Hematopoietic multipotent progenitor cell treated with erythropoietin and hydrocortisone succinate and interleukin-3 and kit ligand, for 6 days (in vitro differentiated cells): ENCODE measurements at regions not wholly inside any gene's neighbourhood (a gene's known extent, or its start where the extent isn't known, plus 50 kb on each side); places are given as distances from the start of the nearest gene placed in this dataset.

Experiments
- DNase-seq: peaks from one replicate; pipeline ENCODE4 v3.0.0-alpha.2; 2015

DNA sequence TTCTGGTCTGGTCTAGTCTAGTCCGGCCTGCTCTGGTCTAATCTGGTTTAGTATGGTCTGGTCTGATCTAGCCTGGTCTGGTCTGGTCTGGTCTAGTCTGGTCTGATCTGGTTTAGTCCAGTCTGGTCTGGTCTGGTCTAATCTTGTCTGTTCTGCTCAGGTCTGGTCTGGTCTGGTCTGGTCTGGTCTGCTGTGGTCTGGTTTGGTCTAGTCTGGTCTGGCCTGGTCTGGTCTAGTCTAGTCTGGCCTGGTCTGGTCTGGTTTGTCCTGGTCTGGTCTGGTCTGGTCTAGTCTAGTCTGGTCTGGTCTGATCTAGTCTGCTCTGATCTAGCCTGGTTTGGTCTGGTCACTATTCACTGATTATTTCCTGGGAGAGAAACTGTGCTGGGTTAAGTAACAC lies 84.1 kb upstream of the PRR23E start:
- no peak for DNase-seq

DNA sequence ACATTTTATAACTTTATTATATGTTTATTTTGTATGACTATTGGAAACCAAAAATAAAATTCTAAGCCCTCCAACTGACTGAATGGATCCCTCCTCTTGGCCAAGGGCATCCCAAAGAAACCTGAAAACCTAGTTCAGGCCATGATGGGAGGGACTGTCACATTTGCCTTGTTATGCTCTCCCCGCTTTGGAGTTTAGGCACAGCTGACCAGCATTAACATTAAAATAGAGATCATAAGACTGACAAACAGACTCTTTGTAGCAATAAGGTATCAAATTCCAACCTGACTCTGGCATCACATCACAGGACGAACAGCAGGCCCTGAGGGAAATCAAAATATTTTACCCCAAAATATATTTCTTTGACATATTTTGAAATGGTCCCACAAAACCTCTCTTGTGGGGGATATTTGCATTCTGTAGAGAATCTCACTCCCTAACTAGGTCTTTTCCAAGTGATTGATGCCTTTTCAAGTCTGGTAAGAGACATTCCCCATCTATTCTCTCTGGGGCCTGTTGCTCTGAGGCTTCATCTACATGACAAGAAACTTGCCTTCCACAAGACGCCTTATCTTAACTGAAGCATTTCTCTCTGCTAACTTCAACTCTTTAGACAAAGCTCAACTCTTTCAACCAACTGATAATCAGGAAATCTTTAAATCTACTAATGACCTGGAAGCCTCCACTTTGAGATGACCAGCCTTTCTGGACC lies 81.8 kb upstream of the PRR23E start:
- no peak for DNase-seq

DNA sequence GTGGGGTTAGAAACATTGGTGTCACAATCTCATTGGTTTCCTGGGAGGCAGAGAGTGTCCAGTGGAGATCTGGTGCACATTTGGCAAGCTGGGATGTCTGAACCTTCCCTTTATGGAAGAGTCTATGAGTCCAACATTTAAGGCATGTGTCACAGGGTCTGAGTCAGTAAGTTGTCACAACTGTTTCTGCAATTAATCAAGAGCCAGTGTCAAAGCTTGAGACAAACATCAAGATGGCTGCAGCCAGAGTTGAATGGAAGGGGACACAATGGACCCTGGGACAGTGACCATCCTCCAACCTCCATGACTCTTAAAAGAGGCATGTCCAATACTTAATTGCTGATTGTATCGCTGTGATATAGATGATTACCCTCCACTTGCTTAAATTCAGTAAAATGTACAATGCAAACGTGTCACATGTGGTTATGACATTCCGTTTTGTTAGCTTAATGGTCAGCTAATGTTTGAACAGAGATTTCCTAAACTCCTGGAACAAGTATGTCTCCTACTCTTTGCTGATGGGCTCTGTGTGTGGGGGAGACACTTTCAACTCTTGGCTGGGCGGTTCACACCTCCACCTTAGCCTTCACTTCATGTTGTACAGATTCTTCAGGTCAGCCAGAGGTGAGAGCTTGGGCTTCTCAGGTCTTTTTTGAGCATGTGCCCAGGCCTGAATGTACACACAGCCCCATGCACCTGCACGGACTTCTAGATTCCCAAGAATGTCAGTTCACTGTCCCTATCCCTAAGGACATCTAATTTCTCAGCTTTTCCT lies 79.9 kb upstream of the PRR23E start:
- no peak for DNase-seq

GRCh38 chr3:127113571-127113891 lies 79.4 kb upstream of the PRR23E start:
- no peak for DNase-seq

DNA sequence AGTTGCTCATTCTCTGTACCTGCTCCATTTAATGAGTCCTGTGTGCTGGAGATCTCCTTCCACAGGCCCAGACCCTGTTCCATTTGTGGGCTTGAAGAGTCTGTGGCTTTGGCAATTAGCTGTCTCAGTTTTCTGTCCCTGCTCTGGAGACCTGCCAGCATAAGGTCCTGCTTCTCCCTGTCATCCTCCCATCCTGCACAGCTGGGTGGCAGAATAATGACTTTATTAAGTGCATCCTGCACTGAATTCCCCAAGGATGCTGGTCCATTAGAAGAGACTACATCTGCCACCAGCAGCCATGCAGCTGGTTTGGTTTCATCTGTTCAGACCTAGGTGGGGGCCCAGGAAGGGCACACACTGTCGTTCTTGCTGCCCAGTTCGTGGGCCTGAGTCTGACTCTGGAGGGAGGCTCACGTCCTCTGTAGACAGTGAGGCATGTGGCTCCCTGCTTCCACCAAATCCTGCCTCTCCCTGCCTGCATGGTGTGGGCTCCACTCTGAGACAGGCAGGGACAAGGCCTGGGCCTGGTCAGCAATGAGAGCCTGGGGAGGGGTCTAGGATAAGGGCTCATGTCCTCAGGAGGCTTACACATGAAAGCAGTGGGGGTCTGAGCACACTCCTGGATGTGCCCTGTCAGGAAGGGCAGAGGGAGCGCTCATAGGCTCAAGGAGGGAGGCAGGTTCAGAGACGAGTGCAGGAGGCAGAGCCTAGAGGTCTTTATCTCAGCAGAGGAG lies 78.4 kb upstream of the PRR23E start:
- DNase-seq, result no peak

DNA sequence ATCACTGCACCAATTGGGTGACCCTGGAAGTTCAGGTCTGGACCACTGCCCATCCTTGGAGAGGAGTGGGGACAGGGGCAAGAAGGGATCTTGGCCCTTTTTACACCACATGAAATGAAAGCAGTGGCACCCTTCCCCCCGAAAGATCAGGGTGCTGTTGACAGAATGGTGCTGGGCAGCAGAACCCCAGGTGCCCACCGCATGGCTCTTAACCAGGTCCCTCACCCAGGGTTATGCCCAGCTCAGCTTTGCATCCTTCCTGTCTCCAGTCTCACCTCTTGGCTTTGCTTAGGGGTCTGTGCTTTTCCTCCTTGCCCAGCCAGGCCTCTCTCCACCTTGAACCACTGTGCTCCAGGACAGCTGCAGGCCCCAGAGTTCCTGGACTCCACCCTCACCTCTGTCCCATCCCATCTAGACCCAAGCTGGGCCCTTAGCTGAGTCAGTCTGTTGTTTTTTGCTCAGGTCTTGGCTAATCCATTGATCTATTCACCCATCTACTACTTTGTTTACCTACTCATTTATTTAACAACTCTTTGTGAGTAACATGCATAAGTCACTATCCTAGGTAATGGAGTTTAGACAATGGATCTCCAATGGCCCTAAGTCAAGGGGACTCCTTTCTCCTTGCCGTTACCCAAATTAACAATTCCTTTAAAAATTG lies 77.1 kb upstream of the PRR23E start:
- DNase-seq, result no peak

DNA sequence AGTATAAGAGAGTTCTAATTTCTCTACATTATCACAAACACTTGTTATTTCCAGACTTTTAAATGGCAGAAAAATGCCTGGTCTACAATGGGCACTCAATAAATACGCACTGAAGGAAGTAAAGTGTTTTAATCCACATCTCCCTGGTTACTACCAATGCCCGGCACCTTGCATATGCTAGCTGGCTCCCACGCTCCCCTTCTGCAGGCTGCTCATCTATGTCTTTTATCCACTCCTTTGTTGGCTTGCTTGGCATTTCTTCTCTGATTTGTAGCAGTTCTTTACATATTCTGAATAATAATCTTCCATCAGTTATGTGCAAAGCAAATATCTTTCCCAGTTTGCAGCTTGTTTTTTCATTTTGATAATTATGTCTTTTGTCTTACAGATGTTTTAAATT lies 74.6 kb upstream of the PRR23E start:
- DNase-seq, result no peak

DNA sequence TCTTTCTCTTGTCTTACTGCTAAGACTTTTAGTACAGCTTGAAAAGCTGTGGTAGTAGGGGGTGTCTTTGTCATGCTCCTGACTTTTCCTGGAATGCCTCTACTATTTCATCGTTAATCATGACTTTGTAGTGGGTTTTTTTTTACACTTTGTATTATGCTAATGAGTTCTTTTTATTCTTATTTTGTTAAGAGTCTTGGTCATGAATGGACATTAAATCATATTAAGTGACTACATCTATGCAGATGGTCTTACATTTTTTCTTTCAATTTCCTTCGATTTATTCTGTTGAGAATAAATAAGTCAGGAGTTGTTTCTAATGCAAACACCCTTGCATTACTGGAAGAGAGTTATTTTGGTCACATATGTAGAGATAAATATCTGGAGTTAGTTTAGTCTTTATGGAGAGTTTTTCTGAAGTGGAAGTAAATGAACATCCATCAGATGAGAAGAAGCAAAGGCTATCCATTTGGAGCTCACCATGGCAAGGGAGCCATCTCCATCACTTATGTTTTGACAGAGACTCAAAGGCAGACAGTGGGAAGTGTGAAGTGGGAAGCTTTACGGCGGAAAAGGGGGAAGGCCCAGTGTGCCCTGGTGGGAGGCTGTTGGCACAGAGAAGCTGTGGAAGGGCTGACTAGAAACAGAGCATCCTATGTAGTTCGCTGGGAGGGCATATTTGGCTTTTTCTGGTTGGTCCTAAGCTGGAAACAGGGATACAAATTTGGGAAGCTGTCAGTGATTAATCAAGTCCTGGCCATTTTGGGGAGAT lies 73.1 kb upstream of the PRR23E start:
- no peak for DNase-seq

GRCh38 chr3:127120851-127121647 lies 71.9 kb upstream of the PRR23E start:
- DNase-seq, result no peak

- DNase-seq, result no peak
Observed at GRCh38 chr3:127121885-127122284, 71.0 kb upstream of the PRR23E start.

- no peak for DNase-seq
Observed at GRCh38 chr3:127123533-127123932, 69.4 kb upstream of the PRR23E start.

- no peak for DNase-seq
Observed at GRCh38 chr3:127124120-127124519, 68.8 kb upstream of the PRR23E start.

- DNase-seq, result no peak
Observed at GRCh38 chr3:127131424-127132170, 61.3 kb upstream of the PRR23E start.

GRCh38 chr3:127132876-127133275 lies 60.1 kb upstream of the PRR23E start:
- no peak for DNase-seq

DNA sequence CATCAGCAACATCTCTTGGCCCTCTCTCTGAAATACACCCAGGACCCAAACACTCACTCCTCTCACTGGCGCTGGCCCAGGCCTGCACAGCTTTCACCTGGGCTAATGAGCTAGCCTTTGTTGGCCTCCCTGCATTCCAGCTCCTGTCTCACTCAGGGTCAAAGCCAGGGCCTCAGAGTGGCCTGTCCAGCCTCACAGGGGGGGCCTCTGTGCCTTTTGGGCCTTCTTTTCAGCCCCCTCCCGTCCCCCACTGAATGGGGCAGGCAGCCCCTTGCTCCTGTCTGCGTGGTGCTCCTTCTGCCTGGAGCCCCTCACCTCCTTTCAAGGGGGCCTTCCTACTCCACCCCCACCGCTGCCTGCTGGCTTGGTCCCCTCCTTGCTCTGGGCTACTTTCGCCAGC lies 59.0 kb upstream of the PRR23E start:
- DNase-seq, result no peak

DNA sequence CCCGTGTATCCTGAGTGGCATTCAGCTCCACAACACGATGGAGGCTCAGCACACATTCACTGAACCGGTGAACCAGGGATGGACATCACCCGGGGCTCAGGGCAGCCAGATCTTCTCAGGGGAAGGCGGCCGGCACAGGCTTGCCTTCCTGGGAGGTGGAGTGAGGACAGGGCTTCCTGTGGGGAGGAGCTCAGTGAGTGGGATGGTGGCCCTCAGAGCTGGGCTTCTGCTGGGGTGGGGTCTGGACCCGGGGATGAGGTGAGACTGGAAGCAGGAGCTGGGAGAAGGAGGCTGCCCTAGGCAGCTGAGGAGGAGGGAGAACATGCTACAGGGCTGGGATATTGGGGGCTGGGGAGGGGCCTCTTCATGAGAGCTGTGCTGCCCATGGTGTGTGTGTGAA lies 58.5 kb upstream of the PRR23E start:
- DNase-seq, result no peak

GRCh38 chr3:127134887-127135240 lies 58.1 kb upstream of the PRR23E start:
- no peak for DNase-seq

DNA sequence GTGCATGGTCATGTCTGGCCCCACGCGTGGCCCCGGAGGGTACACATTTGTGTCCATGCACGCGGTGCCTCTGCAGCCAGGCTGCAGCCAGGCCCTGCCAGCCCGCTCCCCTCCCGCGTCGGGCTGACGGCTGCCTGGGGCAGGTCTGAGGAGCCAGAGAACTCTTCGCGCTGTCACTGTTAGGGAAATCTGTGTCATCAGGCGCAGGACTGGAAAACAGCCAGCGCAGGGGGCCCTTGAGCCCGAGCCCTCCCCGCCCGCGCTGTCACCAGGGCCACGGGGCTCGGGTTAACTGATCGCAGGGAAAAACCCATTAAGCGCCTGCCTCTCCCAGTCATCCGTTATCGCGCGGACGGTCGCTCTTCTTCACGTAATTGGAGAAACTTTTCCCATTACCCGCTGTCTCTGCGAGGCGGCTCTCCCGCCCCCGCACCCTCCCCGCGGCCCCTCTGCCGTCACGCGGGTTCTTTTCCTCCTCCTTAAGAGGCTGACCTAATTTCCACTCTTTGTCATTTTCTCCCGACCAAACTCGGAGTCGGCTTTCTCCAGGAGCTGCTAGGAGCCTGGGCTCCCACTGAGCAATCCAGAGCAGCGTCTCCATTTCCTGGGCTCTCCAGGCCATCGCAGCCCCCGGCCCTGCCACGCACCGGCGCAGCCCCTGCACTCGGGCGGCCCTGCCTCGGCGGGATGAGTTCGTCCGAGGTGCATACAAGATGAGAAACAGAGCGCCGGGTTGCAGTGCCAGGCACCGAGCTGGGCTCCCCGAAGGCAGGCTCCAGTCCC lies 57.5 kb upstream of the PRR23E start:
- DNase-seq, result peak; percentile 13

- no peak for DNase-seq
Observed at GRCh38 chr3:127136024-127136600, 56.8 kb upstream of the PRR23E start.

DNA sequence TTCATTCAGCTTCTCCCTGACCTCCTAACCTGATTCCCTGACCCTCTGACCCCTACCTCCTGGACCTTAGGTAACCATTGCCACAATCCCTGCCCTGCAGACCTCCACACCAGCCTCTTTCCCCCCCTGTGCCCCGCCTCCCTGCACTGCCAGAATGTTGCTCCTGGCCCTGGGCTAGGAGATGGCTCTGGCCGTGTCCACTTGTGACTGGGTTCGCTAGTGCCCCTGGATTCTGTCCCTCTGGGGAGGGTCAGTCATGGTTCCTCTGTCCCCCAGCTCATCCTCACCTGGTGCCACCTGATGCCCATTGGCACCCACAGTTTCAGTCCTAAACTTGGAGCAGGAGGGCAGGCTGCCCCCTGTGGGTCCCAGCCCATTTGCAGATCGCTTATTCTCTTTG lies 56.2 kb upstream of the PRR23E start:
- no peak for DNase-seq
